ENCODE measurements at regions not wholly inside any gene's neighbourhood (a gene's known extent, or its start where the extent isn't known, plus 50 kb on each side); places are given as distances from the start of the nearest gene placed in this dataset.

DNA sequence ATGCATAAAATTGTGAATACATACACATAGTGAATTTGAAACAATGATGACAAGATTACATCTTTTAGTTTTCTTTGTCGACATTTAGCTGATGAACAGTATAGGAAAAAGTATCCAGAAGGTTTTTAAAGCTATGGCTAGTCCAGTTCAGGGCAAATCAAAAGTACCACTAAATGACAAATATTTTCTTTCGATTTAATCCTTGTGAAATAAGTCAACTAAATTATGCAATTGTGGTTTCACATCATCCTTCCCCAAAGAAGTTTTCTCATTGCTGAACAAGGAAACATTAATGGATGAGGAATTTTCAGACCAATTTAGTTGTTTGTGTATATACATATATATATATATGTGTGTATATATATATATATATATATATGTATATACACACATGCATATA, 774.0 kb downstream of the DNAJB9 start:
- Histone ChIP-seq H3K36me3 (ENCODE audit: control insufficient read depth, low read length) (no peaks in the 10 kb centered on the region), H3F3A (ENCODE audit: control insufficient read depth, insufficient read depth) (no peaks in the 10 kb centered on the region), H3K4me3 (ENCODE audit: low read length) (no peak overlapping the region), H3K27me3 (ENCODE audit: control insufficient read depth, low read length) (no peaks in the 10 kb centered on the region), H3K4me2 (ENCODE audit: low read length) (no peak overlapping the region), H4K20me1 (ENCODE audit: control insufficient read depth, insufficient read depth, low read depth, low read length) (no peaks in the 10 kb centered on the region), H3K27ac (ENCODE audit: low read depth, low read length) (no peak overlapping the region), H3K9me3 (ENCODE audit: control insufficient read depth, insufficient read depth, low read length) (no peaks in the 10 kb centered on the region), H3K4me1 (ENCODE audit: control insufficient read depth, low read length) (no peaks in the 10 kb centered on the region), H3K79me2 (ENCODE audit: control insufficient read depth, low read length) (no peaks in the 10 kb centered on the region), H3K9me2 (replicated peaks; ENCODE audit: control insufficient read depth, low read length) (no peaks in the 10 kb centered on the region)
- TF ChIP-seq, protein P1, sequence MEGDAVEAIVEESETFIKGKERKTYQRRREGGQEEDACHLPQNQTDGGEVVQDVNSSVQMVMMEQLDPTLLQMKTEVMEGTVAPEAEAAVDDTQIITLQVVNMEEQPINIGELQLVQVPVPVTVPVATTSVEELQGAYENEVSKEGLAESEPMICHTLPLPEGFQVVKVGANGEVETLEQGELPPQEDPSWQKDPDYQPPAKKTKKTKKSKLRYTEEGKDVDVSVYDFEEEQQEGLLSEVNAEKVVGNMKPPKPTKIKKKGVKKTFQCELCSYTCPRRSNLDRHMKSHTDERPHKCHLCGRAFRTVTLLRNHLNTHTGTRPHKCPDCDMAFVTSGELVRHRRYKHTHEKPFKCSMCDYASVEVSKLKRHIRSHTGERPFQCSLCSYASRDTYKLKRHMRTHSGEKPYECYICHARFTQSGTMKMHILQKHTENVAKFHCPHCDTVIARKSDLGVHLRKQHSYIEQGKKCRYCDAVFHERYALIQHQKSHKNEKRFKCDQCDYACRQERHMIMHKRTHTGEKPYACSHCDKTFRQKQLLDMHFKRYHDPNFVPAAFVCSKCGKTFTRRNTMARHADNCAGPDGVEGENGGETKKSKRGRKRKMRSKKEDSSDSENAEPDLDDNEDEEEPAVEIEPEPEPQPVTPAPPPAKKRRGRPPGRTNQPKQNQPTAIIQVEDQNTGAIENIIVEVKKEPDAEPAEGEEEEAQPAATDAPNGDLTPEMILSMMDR (IDR thresholded peaks at IDR 0.05; ENCODE audit: low read depth, low read length, poor library complexity, severe bottlenecking) = no peak
- TF ChIP-seq EZH2phosphoT487 (IDR thresholded peaks at IDR 0.05; ENCODE audit: borderline replicate concordance, low read length) = no peak

GRCh38 chr7:109351493-109351892, 781.8 kb downstream of the DNAJB9 start:
- Histone ChIP-seq H3K4me1 (ENCODE audit: control insufficient read depth, low read length) (no peaks in the 10 kb centered on the region), H3K27me3 (ENCODE audit: control insufficient read depth, low read length) (no peaks in the 10 kb centered on the region), H3F3A (ENCODE audit: control insufficient read depth, insufficient read depth) (no peaks in the 10 kb centered on the region), H3K27ac (ENCODE audit: low read depth, low read length) (no peak overlapping the region), H3K36me3 (ENCODE audit: control insufficient read depth, low read length) (no peaks in the 10 kb centered on the region), H4K20me1 (ENCODE audit: control insufficient read depth, insufficient read depth, low read depth, low read length) (no peaks in the 10 kb centered on the region), H3K79me2 (ENCODE audit: control insufficient read depth, low read length) (no peaks in the 10 kb centered on the region), H3K4me3 (ENCODE audit: low read length) (no peak overlapping the region), H3K4me2 (ENCODE audit: low read length) (no peak overlapping the region), H3K9me2 (replicated peaks; ENCODE audit: control insufficient read depth, low read length) (no peaks in the 10 kb centered on the region; the same call in 1 of the 2 replicates), H3K9me3 (ENCODE audit: control insufficient read depth, insufficient read depth, low read length) (no peaks in the 10 kb centered on the region)
- TF ChIP-seq, protein P1 (IDR thresholded peaks at IDR 0.05; ENCODE audit: low read depth, low read length, poor library complexity, severe bottlenecking) = no peak
- no peak for TF ChIP-seq EZH2phosphoT487 (IDR thresholded peaks at IDR 0.05; ENCODE audit: borderline replicate concordance, low read length)

DNA sequence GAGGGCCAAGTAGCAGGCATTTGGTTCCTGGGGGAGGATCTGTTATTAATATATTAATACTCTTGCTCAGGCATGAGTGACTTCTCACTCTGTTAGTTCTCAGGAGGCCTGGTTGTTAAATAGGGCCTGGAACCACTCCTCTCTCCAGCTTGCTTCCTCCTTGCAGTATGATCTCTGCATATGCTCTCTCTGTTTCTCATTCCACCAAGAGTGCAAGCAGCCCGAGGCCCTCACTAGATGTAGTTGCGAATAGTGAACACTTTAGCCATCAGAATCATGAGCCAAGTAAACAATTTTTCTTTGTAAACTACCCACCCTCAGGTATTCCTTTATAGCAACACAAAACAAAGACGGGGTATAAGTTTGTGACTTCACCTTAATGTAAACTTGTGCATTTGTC, 784.3 kb downstream of the DNAJB9 start:
- H3K9me3 ChIP-seq (ENCODE audit: control insufficient read depth, insufficient read depth, low read length) = no peaks in the 10 kb centered on the region
- no peak overlapping the region for H3K4me2 ChIP-seq (ENCODE audit: low read length)
- no peaks in the 10 kb centered on the region for H3K79me2 ChIP-seq (ENCODE audit: control insufficient read depth, low read length)
- H3K36me3 ChIP-seq (ENCODE audit: control insufficient read depth, low read length) = no peaks in the 10 kb centered on the region
- no peaks in the 10 kb centered on the region for H4K20me1 ChIP-seq (ENCODE audit: control insufficient read depth, insufficient read depth, low read depth, low read length)
- H3K27ac ChIP-seq (ENCODE audit: low read depth, low read length) = no peak overlapping the region
- H3F3A ChIP-seq (ENCODE audit: control insufficient read depth, insufficient read depth) = no peaks in the 10 kb centered on the region
- H3K9me2 ChIP-seq (replicated peaks; ENCODE audit: control insufficient read depth, low read length) = no peaks in the 10 kb centered on the region; the same call in 1 of the 2 replicates
- TF ChIP-seq, protein P1 (IDR thresholded peaks at IDR 0.05; ENCODE audit: low read depth, low read length, poor library complexity, severe bottlenecking) = no peak
- no peak for TF ChIP-seq EZH2phosphoT487 (IDR thresholded peaks at IDR 0.05; ENCODE audit: borderline replicate concordance, low read length)
- H3K4me3 ChIP-seq (ENCODE audit: low read length) = no peak overlapping the region
- H3K4me1 ChIP-seq (ENCODE audit: control insufficient read depth, low read length) = no peaks in the 10 kb centered on the region
- no peaks in the 10 kb centered on the region for H3K27me3 ChIP-seq (ENCODE audit: control insufficient read depth, low read length)

- Histone ChIP-seq H3K27ac (ENCODE audit: low read depth, low read length) (no peak overlapping the region), H3K4me2 (ENCODE audit: low read length) (no peak overlapping the region), H3K9me2 (replicated peaks; ENCODE audit: control insufficient read depth, low read length) (no peaks in the 10 kb centered on the region), H3K36me3 (ENCODE audit: control insufficient read depth, low read length) (no peaks in the 10 kb centered on the region), H3K4me3 (ENCODE audit: low read length) (no peak overlapping the region), H3K79me2 (ENCODE audit: control insufficient read depth, low read length) (no peaks in the 10 kb centered on the region), H4K20me1 (ENCODE audit: control insufficient read depth, insufficient read depth, low read depth, low read length) (no peaks in the 10 kb centered on the region), H3K27me3 (ENCODE audit: control insufficient read depth, low read length) (no peaks in the 10 kb centered on the region), H3K4me1 (ENCODE audit: control insufficient read depth, low read length) (no peaks in the 10 kb centered on the region), H3K9me3 (ENCODE audit: control insufficient read depth, insufficient read depth, low read length) (no peaks in the 10 kb centered on the region), H3F3A (ENCODE audit: control insufficient read depth, insufficient read depth) (no peaks in the 10 kb centered on the region)
- no peak for TF ChIP-seq EZH2phosphoT487 (IDR thresholded peaks at IDR 0.05; ENCODE audit: borderline replicate concordance, low read length)
Observed at GRCh38 chr7:109354552-109354951, 784.9 kb downstream of the DNAJB9 start.
